H9 (cell line): ENCODE measurements at regions not wholly inside any gene's neighbourhood (a gene's known extent, or its start where the extent isn't known, plus 50 kb on each side); places are given as distances from the start of the nearest gene placed in this dataset.

Experiments used
- DNase-seq: peaks from one replicate; pipeline ENCODE4 v3.0.0-alpha.2; 2017
- H2AFZ ChIP-seq: one replicate; pipeline ENCODE4 v1.6.1; 2013; ENCODE audit warnings: mild to moderate bottlenecking, low read length, control low read depth, moderate library complexity
- H2AK5ac ChIP-seq: 2 replicates; pipeline ENCODE4 v1.6.1; 2013; ENCODE audit warnings: low read length, control low read depth, mixed read lengths; ENCODE audit not compliant: insufficient read length
- H2BK120ac ChIP-seq: one replicate; pipeline ENCODE4 v1.6.1; 2013; ENCODE audit warnings: low read depth, mild to moderate bottlenecking, low read length, control low read depth, inconsistent platforms; ENCODE audit not compliant: poor library complexity, severe bottlenecking
- H2BK12ac ChIP-seq: 2 replicates; pipeline ENCODE4 v1.6.1; 2013; ENCODE audit warnings: low read length, control low read depth, mixed read lengths, low read depth; ENCODE audit not compliant: insufficient read length
- H2BK15ac ChIP-seq: 2 replicates; pipeline ENCODE4 v1.6.1; 2013; ENCODE audit warnings: low read depth, low read length, control low read depth
- H2BK20ac ChIP-seq: one replicate; pipeline ENCODE4 v1.6.1; 2013; ENCODE audit warnings: low read depth, mild to moderate bottlenecking, low read length, control low read depth, inconsistent platforms; ENCODE audit not compliant: poor library complexity, severe bottlenecking
- H2BK5ac ChIP-seq: 2 replicates; pipeline ENCODE4 v1.6.1; 2013; ENCODE audit warnings: low read length, control low read depth, mixed read lengths; ENCODE audit not compliant: insufficient read length
- H3K14ac ChIP-seq: 2 replicates; pipeline ENCODE4 v1.6.1; 2013; ENCODE audit warnings: low read length, control low read depth; ENCODE audit not compliant: insufficient read depth
- H3K18ac ChIP-seq: 2 replicates; pipeline ENCODE4 v1.6.1; 2013; ENCODE audit warnings: low read depth, mild to moderate bottlenecking, mixed read lengths, low read length, control low read depth; ENCODE audit not compliant: insufficient read length
- H3K23ac ChIP-seq: 2 replicates; pipeline ENCODE4 v1.6.1; 2013; ENCODE audit warnings: low read length, control low read depth, mixed read lengths, low read depth; ENCODE audit not compliant: insufficient read length
- H3K23me2 ChIP-seq: 2 replicates; pipeline ENCODE4 v1.6.1; 2013; ENCODE audit warnings: low read depth, mild to moderate bottlenecking, mixed read lengths, low read length, control low read depth; ENCODE audit not compliant: insufficient read length, poor library complexity, severe bottlenecking
- H3K27ac ChIP-seq: 2 replicates; pipeline ENCODE4 v1.5.1; 2013; ENCODE audit warnings: low read length, control low read depth, mixed read lengths, low read depth; ENCODE audit not compliant: insufficient read length
- H3K27me3 ChIP-seq: 2 replicates; pipeline ENCODE4 v1.6.1; 2013; ENCODE audit warnings: low read length, control low read depth, inconsistent platforms; ENCODE audit not compliant: insufficient read depth
- H3K4ac ChIP-seq: 2 replicates; pipeline ENCODE4 v1.6.1; 2013; ENCODE audit warnings: low read depth, mild to moderate bottlenecking, control low read depth, inconsistent platforms, low read length, moderate library complexity
- H3K4me1 ChIP-seq: 2 replicates; pipeline ENCODE4 v1.6.1; 2013; ENCODE audit warnings: low read length, control low read depth, inconsistent platforms; ENCODE audit not compliant: insufficient read depth
- H3K4me2 ChIP-seq: 2 replicates; pipeline ENCODE4 v1.6.1; 2013; ENCODE audit warnings: low read length, control low read depth, mixed read lengths; ENCODE audit not compliant: insufficient read length, insufficient read depth
- H3K56ac ChIP-seq: 2 replicates; pipeline ENCODE4 v1.6.1; 2013; ENCODE audit warnings: low read depth, mild to moderate bottlenecking, mixed read lengths, low read length, control low read depth; ENCODE audit not compliant: insufficient read length
- H3K79me1 ChIP-seq: 2 replicates; pipeline ENCODE4 v1.6.1; 2013; ENCODE audit warnings: low read depth, mild to moderate bottlenecking, moderate library complexity, low read length, control low read depth, inconsistent platforms; ENCODE audit not compliant: insufficient read depth, poor library complexity, severe bottlenecking
- H3K79me2 ChIP-seq: 2 replicates; pipeline ENCODE4 v1.6.1; 2013; ENCODE audit warnings: low read length, control low read depth, inconsistent platforms; ENCODE audit not compliant: insufficient read depth
- H3K9ac ChIP-seq: 2 replicates; pipeline ENCODE4 v1.6.1; 2013; ENCODE audit warnings: low read length, control low read depth, mixed read lengths; ENCODE audit not compliant: insufficient read length; ENCODE audit errors: extremely low read depth
- H3K9me3 ChIP-seq: one replicate; pipeline ENCODE4 v1.6.1; 2013; ENCODE audit warnings: low read depth, low read length, inconsistent platforms; ENCODE audit not compliant: control insufficient read depth
- H3T11ph ChIP-seq: one replicate; pipeline ENCODE4 v1.6.1; 2013; ENCODE audit warnings: mild to moderate bottlenecking, low read length, control low read depth, inconsistent platforms
- H4K20me1 ChIP-seq: one replicate; pipeline ENCODE4 v1.6.1; 2013; ENCODE audit not compliant: control insufficient read depth, insufficient read length, insufficient read depth
- H4K5ac ChIP-seq: 2 replicates; pipeline ENCODE4 v1.6.1; 2013; ENCODE audit warnings: low read depth, mild to moderate bottlenecking, mixed read lengths, low read length, control low read depth; ENCODE audit not compliant: insufficient read length
- H4K8ac ChIP-seq: replicated peaks from 2 replicates; pipeline ENCODE4 v1.6.1; 2013; ENCODE audit warnings: low read length, control low read depth, mixed read lengths, low read depth; ENCODE audit not compliant: insufficient read length
- H4K91ac ChIP-seq: 2 replicates; pipeline ENCODE4 v1.6.1; 2013; ENCODE audit warnings: low read depth, mild to moderate bottlenecking, moderate library complexity, mixed read lengths, low read length, control low read depth; ENCODE audit not compliant: insufficient read length
- H3K27ac Mint-ChIP-seq, 3 experiments: 2 replicates in 2 of 3; 3 replicates in 1 of 3; pipeline ENCODE4 v1.8.0; 2020 to 2021; ENCODE audit warnings: mixed read lengths in 3 of 3, mild to moderate bottlenecking in 1 of 3, moderate library complexity in 1 of 3
- H3K27me3 Mint-ChIP-seq: 2 replicates; pipeline ENCODE4 v1.8.0; 2021; ENCODE audit warnings: low read depth, mild to moderate bottlenecking, moderate library complexity, mixed read lengths
- H3K36me3 Mint-ChIP-seq, 3 experiments: 2 replicates in 2 of 3; 3 replicates in 1 of 3; pipeline ENCODE4 v1.8.0; 2020 to 2021; ENCODE audit warnings: low read depth in 3 of 3, mixed read lengths in 3 of 3; ENCODE audit not compliant: insufficient read depth in 1 of 3
- H3K4me1 Mint-ChIP-seq, 2 experiments: 2 replicates each; pipeline ENCODE4 v1.8.0; 2020; ENCODE audit warnings: mixed read lengths in 2 of 2
- H3K4me3 Mint-ChIP-seq, 2 experiments: 2 replicates in 1 of 2; 3 replicates in 1 of 2; pipeline ENCODE4 v1.8.0; 2020 to 2021; ENCODE audit warnings: mild to moderate bottlenecking in 2 of 2, mixed read lengths in 2 of 2, moderate library complexity in 1 of 2
- H3K9me3 Mint-ChIP-seq, 2 experiments: 2 replicates in 1 of 2; 3 replicates in 1 of 2; pipeline ENCODE4 v1.8.0; 2020; ENCODE audit warnings: mild to moderate bottlenecking in 2 of 2, mixed read lengths in 2 of 2, moderate library complexity in 1 of 2
- WGBS: extraction: QIAGEN DNeasy Blood & Tissue Kit; methylation state at CpG from one replicate; pipeline ENCODE4 v1.1.7; 2013; ENCODE audit warnings: missing lambda C conversion rate, low lambda C conversion rate, mixed read lengths; ENCODE audit not compliant: insufficient read length; ENCODE audit errors: extremely low coverage; 5-methylcytosine and 5-hydroxymethylcytosine counted together
- TF ChIP-seq, protein P1 (sequence below): fragments of 200-600 bp; sonication (generic); conservative IDR thresholded peaks from 3 replicates; pipeline ENCODE4 v1.8.0; 2021; ENCODE audit warnings: antibody characterized with exemption, mild to moderate bottlenecking

DNA sequence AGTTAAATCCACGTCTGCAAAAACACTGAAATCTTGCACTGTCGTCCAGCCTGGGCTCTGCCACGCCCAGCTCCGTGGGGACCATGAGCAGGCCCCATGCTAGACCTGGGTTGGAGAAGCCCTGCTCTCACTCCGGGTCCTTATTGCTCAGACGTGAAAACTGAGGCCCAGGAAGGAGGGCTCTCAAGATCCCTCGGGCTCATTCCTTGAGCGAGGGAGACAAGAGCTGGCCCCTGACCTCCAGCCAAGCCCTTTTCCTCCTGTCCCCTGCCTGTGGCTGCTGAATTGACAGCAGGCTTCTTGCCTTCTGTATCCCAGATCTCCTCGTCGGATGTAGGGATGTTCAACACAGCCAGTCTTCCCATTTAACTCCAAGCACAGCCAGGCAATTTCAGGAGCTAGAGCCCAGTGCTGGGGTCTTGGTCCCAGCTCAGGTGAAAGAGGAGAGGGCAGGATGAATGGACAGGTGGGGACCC, 109.5 kb downstream of the CPZ start:
- Histone ChIP-seq H3K23ac (no peak overlapping the region), H2AK5ac (no peak overlapping the region), H3K9me3 (no peaks in the 10 kb centered on the region), H2BK120ac (no peak overlapping the region), H3K18ac (no peak overlapping the region), H3T11ph (no peak overlapping the region), H3K4me1 (no peaks in the 10 kb centered on the region), H3K79me2 (no peaks in the 10 kb centered on the region), H2BK20ac (no peak overlapping the region), H4K8ac (no peak overlapping the region), H4K91ac (no peak overlapping the region), H2BK15ac (no peak overlapping the region), H4K5ac (no peak overlapping the region), H3K9ac (no peak overlapping the region), H3K4ac (no peak overlapping the region), H2AFZ (no peak overlapping the region), H3K79me1 (no peaks in the 10 kb centered on the region), H3K4me2 (no peak overlapping the region), H3K14ac (no peak overlapping the region), H3K27me3 (no peaks in the 10 kb centered on the region), H3K23me2 (no peaks in the 10 kb centered on the region), H3K27ac (no peak overlapping the region), H4K20me1 (no peaks in the 10 kb centered on the region), H2BK12ac (no peak overlapping the region), H3K56ac (no peak overlapping the region), H2BK5ac (no peak overlapping the region)
- H3K4me1 Mint-ChIP-seq = peaks cover 8 to 38% of the 10 kb centered on the region in 2 experiments
- peak; percentile 15 for DNase-seq
- H3K4me3 Mint-ChIP-seq = no peak overlapping the region
- H3K9me3 Mint-ChIP-seq = peaks cover 0 to 3% of the 10 kb centered on the region in 2 experiments; a peak in 1 of 5 replicates
- H3K36me3 Mint-ChIP-seq = no peaks in the 10 kb centered on the region
- H3K27ac Mint-ChIP-seq = no peak overlapping the region; a peak in 1 of 7 replicates
- H3K27me3 Mint-ChIP-seq = peaks cover 21% of the 10 kb centered on the region
- TF ChIP-seq, protein P1, sequence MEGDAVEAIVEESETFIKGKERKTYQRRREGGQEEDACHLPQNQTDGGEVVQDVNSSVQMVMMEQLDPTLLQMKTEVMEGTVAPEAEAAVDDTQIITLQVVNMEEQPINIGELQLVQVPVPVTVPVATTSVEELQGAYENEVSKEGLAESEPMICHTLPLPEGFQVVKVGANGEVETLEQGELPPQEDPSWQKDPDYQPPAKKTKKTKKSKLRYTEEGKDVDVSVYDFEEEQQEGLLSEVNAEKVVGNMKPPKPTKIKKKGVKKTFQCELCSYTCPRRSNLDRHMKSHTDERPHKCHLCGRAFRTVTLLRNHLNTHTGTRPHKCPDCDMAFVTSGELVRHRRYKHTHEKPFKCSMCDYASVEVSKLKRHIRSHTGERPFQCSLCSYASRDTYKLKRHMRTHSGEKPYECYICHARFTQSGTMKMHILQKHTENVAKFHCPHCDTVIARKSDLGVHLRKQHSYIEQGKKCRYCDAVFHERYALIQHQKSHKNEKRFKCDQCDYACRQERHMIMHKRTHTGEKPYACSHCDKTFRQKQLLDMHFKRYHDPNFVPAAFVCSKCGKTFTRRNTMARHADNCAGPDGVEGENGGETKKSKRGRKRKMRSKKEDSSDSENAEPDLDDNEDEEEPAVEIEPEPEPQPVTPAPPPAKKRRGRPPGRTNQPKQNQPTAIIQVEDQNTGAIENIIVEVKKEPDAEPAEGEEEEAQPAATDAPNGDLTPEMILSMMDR = no peak
- WGBS = no CpG with 5 or more reads among the region's 10 CpGs
